ENCODE measurements at regions not wholly inside any gene's neighbourhood (a gene's known extent, or its start where the extent isn't known, plus 50 kb on each side); places are given as distances from the start of the nearest gene placed in this dataset.

DNA sequence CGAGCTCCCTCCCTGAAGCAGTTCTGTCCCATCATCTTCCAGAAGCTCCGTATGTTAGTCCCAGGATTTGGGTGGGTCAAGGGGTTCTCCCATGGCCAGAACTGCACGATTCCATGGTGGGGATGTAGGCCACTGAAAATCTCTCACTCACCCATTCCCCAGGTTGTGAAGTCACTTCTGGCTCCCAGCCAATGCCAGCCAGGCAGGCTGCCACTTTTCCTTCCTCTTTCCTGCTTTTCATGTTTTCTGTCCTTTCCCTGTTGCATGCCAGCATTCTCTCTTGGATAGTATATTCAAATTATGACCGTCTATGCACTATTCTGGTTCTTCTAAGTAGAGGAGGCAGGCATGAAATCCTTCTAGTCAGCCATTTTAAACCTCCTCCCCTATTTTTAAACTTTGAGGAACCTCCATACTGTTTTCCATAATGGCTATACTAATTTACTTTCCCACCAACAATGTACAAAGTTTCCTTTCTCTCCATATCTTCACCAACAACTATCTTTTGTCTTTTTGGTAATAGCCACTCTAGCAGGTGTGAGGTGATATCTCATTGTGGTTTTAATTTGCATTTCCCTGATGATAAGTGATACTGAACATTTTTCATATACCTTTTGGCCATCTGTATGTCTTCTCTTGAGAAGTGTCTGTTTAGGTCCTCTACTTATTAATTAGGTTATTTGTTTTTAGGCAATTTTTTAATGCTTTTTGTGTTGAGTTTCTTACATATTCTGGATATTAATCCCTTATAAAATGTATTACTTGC is 182.1 kb upstream of the TET2 start:
- DNase-seq (ENCODE audit: low spot score): no peak

GRCh38 chr4:104966349-104967033 is 180.2 kb upstream of the TET2 start:
- no peak for DNase-seq (ENCODE audit: low spot score)

GRCh38 chr4:104967034-104967401 is 179.7 kb upstream of the TET2 start:
- no peak for DNase-seq (ENCODE audit: low spot score)

- no peak for DNase-seq (ENCODE audit: low spot score)
Observed at GRCh38 chr4:104969394-104970082, 177.1 kb upstream of the TET2 start.

GRCh38 chr4:104971462-104971861 is 175.2 kb upstream of the TET2 start:
- DNase-seq (ENCODE audit: low spot score): no peak

DNA sequence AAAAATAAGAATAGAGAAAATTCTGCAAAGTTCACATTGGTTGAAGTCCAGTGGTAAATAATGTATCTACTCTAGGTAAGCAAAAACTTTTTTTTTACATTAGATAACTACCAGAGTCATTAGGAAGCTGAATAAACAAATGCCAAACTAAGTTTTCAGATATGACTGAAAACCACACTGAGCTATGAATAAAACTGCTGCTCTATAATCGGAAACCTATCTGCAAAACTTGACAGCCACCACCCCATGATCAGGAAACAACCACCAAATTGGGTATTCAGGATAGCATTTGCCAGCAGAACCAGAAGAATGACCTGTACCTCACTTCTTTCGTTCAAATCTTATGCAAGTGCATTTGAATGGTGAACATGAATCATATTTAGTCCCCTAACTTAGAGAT is 173.0 kb upstream of the TET2 start:
- no peak for DNase-seq (ENCODE audit: low spot score)

GRCh38 chr4:104975617-104976016 is 171.1 kb upstream of the TET2 start:
- no peak for DNase-seq (ENCODE audit: low spot score)

DNA sequence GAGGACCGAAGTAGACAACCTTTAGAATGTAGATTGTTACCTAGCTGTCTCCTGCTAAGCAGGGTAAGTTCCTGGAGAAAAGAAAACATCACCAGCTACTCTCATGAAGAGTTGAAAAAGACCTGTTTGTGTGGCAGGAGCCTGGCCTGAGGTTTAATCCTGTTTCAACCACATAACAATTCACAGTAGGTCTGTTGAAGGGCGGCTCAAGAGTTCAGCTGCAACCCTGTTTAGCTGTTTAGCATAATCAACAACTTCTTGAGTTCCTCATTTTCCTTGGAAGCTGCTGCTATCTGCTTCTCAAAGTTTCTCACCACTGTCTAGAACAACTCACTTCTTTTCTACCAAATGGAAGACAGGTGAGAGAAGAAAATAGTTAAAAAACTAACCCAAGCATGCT is 170.4 kb upstream of the TET2 start:
- no peak for DNase-seq (ENCODE audit: low spot score)

GRCh38 chr4:104979083-104979760 is 167.5 kb upstream of the TET2 start:
- DNase-seq (ENCODE audit: low spot score): no peak

- DNase-seq (ENCODE audit: low spot score): no peak
Observed at GRCh38 chr4:104983615-104984179, 163.0 kb upstream of the TET2 start.

GRCh38 chr4:104986306-104986705 is 160.4 kb upstream of the TET2 start:
- DNase-seq (ENCODE audit: low spot score): no peak

- no peak for DNase-seq (ENCODE audit: low spot score)
Observed at GRCh38 chr4:104989371-104989770, 157.3 kb upstream of the TET2 start.

DNA sequence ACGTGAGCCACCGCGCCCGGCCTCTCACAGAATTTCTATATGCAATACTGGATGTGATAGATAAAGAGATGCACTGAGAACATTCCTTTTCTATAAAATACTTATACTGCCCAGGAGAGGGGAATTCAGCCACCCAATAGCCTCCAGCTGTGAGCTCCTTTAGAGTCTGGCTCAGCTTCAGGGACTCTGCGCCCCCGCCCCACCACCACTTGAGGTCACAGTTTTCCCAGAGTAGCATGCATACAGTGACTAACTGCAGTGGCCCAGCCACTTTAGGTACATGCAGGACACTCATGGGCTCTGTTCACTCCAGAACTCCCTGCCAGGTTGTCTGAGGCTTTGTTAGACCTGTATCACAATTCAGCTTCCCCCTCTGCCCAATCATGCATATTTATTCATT is 144.4 kb upstream of the TET2 start:
- no peak for DNase-seq (ENCODE audit: low spot score)

- no peak for DNase-seq (ENCODE audit: low spot score)
Observed at GRCh38 chr4:105014234-105014633, 132.4 kb upstream of the TET2 start.

DNA sequence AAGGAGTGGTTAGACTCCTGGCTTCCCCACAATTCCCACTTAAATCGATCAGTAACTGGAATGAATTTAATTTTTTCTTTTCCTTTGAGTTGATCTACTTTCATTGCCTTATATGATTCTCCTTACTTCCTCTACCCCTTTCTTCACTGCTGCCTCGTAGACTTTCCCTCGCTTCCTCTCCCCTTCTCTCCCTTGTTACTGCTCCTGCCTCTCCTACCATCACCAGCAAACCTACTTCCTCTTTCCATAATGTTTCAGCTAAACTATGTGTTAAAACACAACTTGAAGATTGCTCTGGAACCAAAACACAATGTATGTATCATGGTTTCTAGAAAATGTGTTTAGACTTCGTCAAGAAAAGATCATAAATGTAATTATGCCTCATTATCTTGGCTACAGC is 132.0 kb upstream of the TET2 start:
- no peak for DNase-seq (ENCODE audit: low spot score)

- no peak for DNase-seq (ENCODE audit: low spot score)
Observed at GRCh38 chr4:105015750-105016149, 130.9 kb upstream of the TET2 start.

GRCh38 chr4:105022811-105023667 is 123.6 kb upstream of the TET2 start:
- no peak for DNase-seq (ENCODE audit: low spot score)

- DNase-seq (ENCODE audit: low spot score): no peak
Observed at GRCh38 chr4:105023668-105024055, 123.0 kb upstream of the TET2 start.

- DNase-seq (ENCODE audit: low spot score): no peak
Observed at GRCh38 chr4:105025263-105026017, 121.2 kb upstream of the TET2 start.

DNA sequence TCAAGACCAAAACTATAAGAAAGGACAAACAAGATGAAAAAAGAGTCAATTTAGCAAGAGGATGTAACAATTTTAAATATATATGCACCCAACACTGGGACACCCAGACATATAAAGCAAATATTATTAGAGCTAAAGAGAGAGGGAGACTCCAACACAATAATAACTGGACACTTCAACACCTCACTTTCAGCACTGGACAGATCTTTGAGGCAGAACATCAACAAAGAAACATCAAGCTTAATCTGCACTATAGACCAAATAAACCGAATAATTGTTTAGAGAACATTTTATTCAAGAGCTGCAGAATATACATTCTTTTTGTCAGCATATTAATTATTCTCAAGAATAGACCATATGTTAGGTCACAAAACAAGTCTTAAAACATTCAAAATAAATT is 109.7 kb upstream of the TET2 start:
- no peak for DNase-seq (ENCODE audit: low spot score)

- no peak for DNase-seq (ENCODE audit: low spot score)
Observed at GRCh38 chr4:105042451-105042850, 104.2 kb upstream of the TET2 start.
